ENCODE measurements at regions not wholly inside any gene's neighbourhood (a gene's known extent, or its start where the extent isn't known, plus 50 kb on each side); places are given as distances from the start of the nearest gene placed in this dataset.

- no peaks in the 10 kb centered on the region for H3K4me1 ChIP-seq (ENCODE audit: insufficient read depth, low read length, severe bottlenecking)
- H3K9me3 ChIP-seq (ENCODE audit: low read length): no peaks in the 10 kb centered on the region
- H3K79me2 ChIP-seq (ENCODE audit: insufficient read depth, low read length): no peaks in the 10 kb centered on the region
- H3K9ac ChIP-seq (ENCODE audit: low read length): no peak overlapping the region
- no peaks in the 10 kb centered on the region for H3K9me2 ChIP-seq (ENCODE audit: low read depth, low read length)
- H3K36me3 ChIP-seq (ENCODE audit: insufficient read depth, low read length): no peaks in the 10 kb centered on the region
- H3K4me3 ChIP-seq (ENCODE audit: low read depth, low read length, poor library complexity, severe bottlenecking): no peak overlapping the region
- H3K27me3 ChIP-seq (ENCODE audit: insufficient read depth, low read length): no peaks in the 10 kb centered on the region
- H3K27ac ChIP-seq (ENCODE audit: low read depth, low read length, poor library complexity, severe bottlenecking): no peak overlapping the region
- H2AFZ ChIP-seq (ENCODE audit: low read length): no peak overlapping the region
- H3F3A ChIP-seq (ENCODE audit: insufficient read depth, low read length): no peaks in the 10 kb centered on the region
- TF ChIP-seq EZH2 (IDR thresholded peaks at IDR 0.05; ENCODE audit: borderline replicate concordance, low read length) (no peak), CTCF (IDR thresholded peaks at IDR 0.05; ENCODE audit: low read length) (no peak)
- H4K20me1 ChIP-seq (ENCODE audit: insufficient read depth, low read length): no peaks in the 10 kb centered on the region
- H3K4me2 ChIP-seq (ENCODE audit: low read length): no peak overlapping the region
Observed at GRCh38 chr18:61954096-61954746, 61.4 kb upstream of the RNF152 start.

GRCh38 chr18:61953641-61954040 is 60.8 kb upstream of the RNF152 start:
- Histone ChIP-seq H3K79me2 (ENCODE audit: insufficient read depth, low read length) (no peaks in the 10 kb centered on the region), H3K4me1 (ENCODE audit: insufficient read depth, low read length, severe bottlenecking) (no peaks in the 10 kb centered on the region), H2AFZ (ENCODE audit: low read length) (no peak overlapping the region), H3K9me2 (ENCODE audit: low read depth, low read length) (no peaks in the 10 kb centered on the region), H3F3A (ENCODE audit: insufficient read depth, low read length) (no peaks in the 10 kb centered on the region), H3K9ac (ENCODE audit: low read length) (no peak overlapping the region), H3K9me3 (ENCODE audit: low read length) (no peaks in the 10 kb centered on the region), H3K36me3 (ENCODE audit: insufficient read depth, low read length) (no peaks in the 10 kb centered on the region), H4K20me1 (ENCODE audit: insufficient read depth, low read length) (no peaks in the 10 kb centered on the region), H3K4me2 (ENCODE audit: low read length) (no peak overlapping the region), H3K4me3 (ENCODE audit: low read depth, low read length, poor library complexity, severe bottlenecking) (no peak overlapping the region), H3K27ac (ENCODE audit: low read depth, low read length, poor library complexity, severe bottlenecking) (no peak overlapping the region), H3K27me3 (ENCODE audit: insufficient read depth, low read length) (no peaks in the 10 kb centered on the region)
- TF ChIP-seq EZH2 (IDR thresholded peaks at IDR 0.05; ENCODE audit: borderline replicate concordance, low read length) (no peak), CTCF (IDR thresholded peaks at IDR 0.05; ENCODE audit: low read length) (no peak)

- Histone ChIP-seq H2AFZ (ENCODE audit: low read length) (no peak overlapping the region), H3K27ac (ENCODE audit: low read depth, low read length, poor library complexity, severe bottlenecking) (no peak overlapping the region)
Observed at GRCh38 chr18:61953161-61953560, 60.4 kb upstream of the RNF152 start.

More at GRCh38 chr18:61953161-61953560, 60.4 kb upstream of the RNF152 start:
- Histone ChIP-seq H4K20me1 (ENCODE audit: insufficient read depth, low read length) (no peaks in the 10 kb centered on the region), H3F3A (ENCODE audit: insufficient read depth, low read length) (no peaks in the 10 kb centered on the region), H3K4me2 (ENCODE audit: low read length) (no peak overlapping the region), H3K4me3 (ENCODE audit: low read depth, low read length, poor library complexity, severe bottlenecking) (no peak overlapping the region), H3K27me3 (ENCODE audit: insufficient read depth, low read length) (no peaks in the 10 kb centered on the region), H3K36me3 (ENCODE audit: insufficient read depth, low read length) (no peaks in the 10 kb centered on the region), H3K9me2 (ENCODE audit: low read depth, low read length) (no peaks in the 10 kb centered on the region), H3K9me3 (ENCODE audit: low read length) (no peaks in the 10 kb centered on the region), H3K4me1 (ENCODE audit: insufficient read depth, low read length, severe bottlenecking) (no peaks in the 10 kb centered on the region), H3K79me2 (ENCODE audit: insufficient read depth, low read length) (no peaks in the 10 kb centered on the region), H3K9ac (ENCODE audit: low read length) (no peak overlapping the region)
- TF ChIP-seq CTCF (IDR thresholded peaks at IDR 0.05; ENCODE audit: low read length) (no peak), EZH2 (IDR thresholded peaks at IDR 0.05; ENCODE audit: borderline replicate concordance, low read length) (no peak)

All from OCI-LY1 (cell line).